Activated naive CD8-positive, alpha-beta T cell treated with anti-CD3 and anti-CD28 coated beads for 36 hours (primary cell): ENCODE measurements at regions not wholly inside any gene's neighbourhood (a gene's known extent, or its start where the extent isn't known, plus 50 kb on each side); places are given as distances from the start of the nearest gene placed in this dataset.

ENCODE experiments used
- DNase-seq: peaks from one replicate; pipeline ENCODE4 v3.0.0; 2021
- H3K27ac Mint-ChIP-seq: one replicate; pipeline ENCODE4 v1.8.0; 2022; ENCODE audit warnings: mild to moderate bottlenecking, moderate library complexity, mixed read lengths
- H3K27me3 Mint-ChIP-seq: one replicate; pipeline ENCODE4 v1.8.0; 2022; ENCODE audit warnings: mild to moderate bottlenecking, mixed read lengths
- H3K36me3 Mint-ChIP-seq: one replicate; pipeline ENCODE4 v1.8.0; 2021; ENCODE audit warnings: mild to moderate bottlenecking, mixed read lengths
- H3K4me1 Mint-ChIP-seq: one replicate; pipeline ENCODE4 v1.8.0; 2021; ENCODE audit warnings: mixed read lengths
- H3K4me3 Mint-ChIP-seq: one replicate; pipeline ENCODE4 v1.8.0; 2022; ENCODE audit warnings: mild to moderate bottlenecking, moderate library complexity, mixed read lengths
- H3K9me3 Mint-ChIP-seq: one replicate; pipeline ENCODE4 v1.8.0; 2022; ENCODE audit warnings: mixed read lengths

- Mint-ChIP-seq H3K27me3 (no peaks in the 10 kb centered on the region), H3K4me1 (no peaks in the 10 kb centered on the region), H3K36me3 (no peaks in the 10 kb centered on the region), H3K4me3 (no peak overlapping the region), H3K9me3 (peaks cover 3% of the 10 kb centered on the region), H3K27ac (no peak overlapping the region)
- no peak for DNase-seq
These were observed 876.4 kb upstream of the ADGRL2 start for GRCh38 chr1:80924290-80924689.

- DNase-seq = no peak
- H3K4me1 Mint-ChIP-seq = no peaks in the 10 kb centered on the region
- H3K4me3 Mint-ChIP-seq = no peak overlapping the region
- H3K9me3 Mint-ChIP-seq = no peaks in the 10 kb centered on the region
- no peak overlapping the region for H3K27ac Mint-ChIP-seq
- no peaks in the 10 kb centered on the region for H3K27me3 Mint-ChIP-seq
- no peaks in the 10 kb centered on the region for H3K36me3 Mint-ChIP-seq
These were observed 877.8 kb upstream of the ADGRL2 start for GRCh38 chr1:80922906-80923305.

GRCh38 chr1:80919426-80919825 is 881.3 kb upstream of the ADGRL2 start:
- DNase-seq = no peak
- peaks cover 1% of the 10 kb centered on the region for H3K9me3 Mint-ChIP-seq
- H3K27ac Mint-ChIP-seq = no peak overlapping the region
- H3K4me3 Mint-ChIP-seq = no peak overlapping the region
- H3K36me3 Mint-ChIP-seq = no peaks in the 10 kb centered on the region
- H3K4me1 Mint-ChIP-seq = no peaks in the 10 kb centered on the region
- no peaks in the 10 kb centered on the region for H3K27me3 Mint-ChIP-seq

GRCh38 chr1:80918380-80918779 is 882.4 kb upstream of the ADGRL2 start:
- peaks cover 1% of the 10 kb centered on the region for H3K9me3 Mint-ChIP-seq
- H3K27me3 Mint-ChIP-seq = no peaks in the 10 kb centered on the region
- H3K4me1 Mint-ChIP-seq = no peaks in the 10 kb centered on the region
- H3K27ac Mint-ChIP-seq = no peak overlapping the region
- DNase-seq = no peak
- H3K36me3 Mint-ChIP-seq = no peaks in the 10 kb centered on the region
- no peak overlapping the region for H3K4me3 Mint-ChIP-seq

GRCh38 chr1:80917826-80918225 is 882.9 kb upstream of the ADGRL2 start:
- no peak for DNase-seq
- Mint-ChIP-seq H3K4me1 (no peaks in the 10 kb centered on the region), H3K36me3 (no peaks in the 10 kb centered on the region), H3K27ac (no peak overlapping the region), H3K4me3 (no peak overlapping the region), H3K9me3 (peaks cover 1% of the 10 kb centered on the region), H3K27me3 (no peaks in the 10 kb centered on the region)

GRCh38 chr1:80917225-80917624 is 883.5 kb upstream of the ADGRL2 start:
- peaks cover 1% of the 10 kb centered on the region for H3K9me3 Mint-ChIP-seq

GRCh38 chr1:80915491-80915890 is 885.2 kb upstream of the ADGRL2 start:
- Mint-ChIP-seq H3K27ac (no peak overlapping the region), H3K36me3 (no peaks in the 10 kb centered on the region), H3K4me3 (no peak overlapping the region), H3K4me1 (no peaks in the 10 kb centered on the region), H3K27me3 (no peaks in the 10 kb centered on the region), H3K9me3 (peaks cover 1% of the 10 kb centered on the region)
- DNase-seq = no peak

More at GRCh38 chr1:80917225-80917624, 883.5 kb upstream of the ADGRL2 start:
- H3K27ac Mint-ChIP-seq = no peak overlapping the region
- H3K4me1 Mint-ChIP-seq = no peaks in the 10 kb centered on the region
- no peaks in the 10 kb centered on the region for H3K27me3 Mint-ChIP-seq
- H3K36me3 Mint-ChIP-seq = no peaks in the 10 kb centered on the region
- no peak for DNase-seq
- H3K4me3 Mint-ChIP-seq = no peak overlapping the region

GRCh38 chr1:80910426-80910825 is 890.3 kb upstream of the ADGRL2 start:
- H3K27me3 Mint-ChIP-seq = no peaks in the 10 kb centered on the region
- peaks cover 4% of the 10 kb centered on the region for H3K9me3 Mint-ChIP-seq
- H3K27ac Mint-ChIP-seq = no peak overlapping the region
- no peaks in the 10 kb centered on the region for H3K36me3 Mint-ChIP-seq
- DNase-seq = no peak
- H3K4me1 Mint-ChIP-seq = no peaks in the 10 kb centered on the region
- no peak overlapping the region for H3K4me3 Mint-ChIP-seq

- no peak overlapping the region for H3K4me3 Mint-ChIP-seq
- no peaks in the 10 kb centered on the region for H3K4me1 Mint-ChIP-seq
- H3K27me3 Mint-ChIP-seq = no peaks in the 10 kb centered on the region
- H3K36me3 Mint-ChIP-seq = no peaks in the 10 kb centered on the region
- no peak overlapping the region for H3K27ac Mint-ChIP-seq
- H3K9me3 Mint-ChIP-seq = peaks cover 4% of the 10 kb centered on the region
- no peak for DNase-seq
These were observed 891.5 kb upstream of the ADGRL2 start for GRCh38 chr1:80909172-80909784.

GRCh38 chr1:80896781-80897356 is 903.9 kb upstream of the ADGRL2 start:
- no peaks in the 10 kb centered on the region for H3K4me1 Mint-ChIP-seq
- no peaks in the 10 kb centered on the region for H3K36me3 Mint-ChIP-seq
- H3K9me3 Mint-ChIP-seq = peaks cover 3% of the 10 kb centered on the region
- no peak overlapping the region for H3K4me3 Mint-ChIP-seq
- no peak overlapping the region for H3K27ac Mint-ChIP-seq
- no peak for DNase-seq
- no peaks in the 10 kb centered on the region for H3K27me3 Mint-ChIP-seq

GRCh38 chr1:80894921-80895320 is 905.8 kb upstream of the ADGRL2 start:
- DNase-seq = no peak
- Mint-ChIP-seq H3K4me1 (no peaks in the 10 kb centered on the region), H3K4me3 (no peak overlapping the region), H3K27ac (no peak overlapping the region), H3K9me3 (peaks cover 4% of the 10 kb centered on the region), H3K27me3 (no peaks in the 10 kb centered on the region), H3K36me3 (no peaks in the 10 kb centered on the region)

GRCh38 chr1:80893115-80893514 is 907.6 kb upstream of the ADGRL2 start:
- H3K4me3 Mint-ChIP-seq = no peak overlapping the region
- no peak for DNase-seq
- no peaks in the 10 kb centered on the region for H3K27me3 Mint-ChIP-seq
- peaks cover 3% of the 10 kb centered on the region for H3K9me3 Mint-ChIP-seq
- no peaks in the 10 kb centered on the region for H3K36me3 Mint-ChIP-seq
- H3K4me1 Mint-ChIP-seq = no peaks in the 10 kb centered on the region
- no peak overlapping the region for H3K27ac Mint-ChIP-seq

- Mint-ChIP-seq H3K9me3 (peaks cover 3% of the 10 kb centered on the region), H3K27ac (no peak overlapping the region)
These were observed 908.2 kb upstream of the ADGRL2 start for GRCh38 chr1:80892539-80892938.

GRCh38 chr1:80891871-80892270 is 908.9 kb upstream of the ADGRL2 start:
- no peaks in the 10 kb centered on the region for H3K36me3 Mint-ChIP-seq
- no peak overlapping the region for H3K27ac Mint-ChIP-seq
- no peaks in the 10 kb centered on the region for H3K4me1 Mint-ChIP-seq
- H3K9me3 Mint-ChIP-seq = peaks cover 3% of the 10 kb centered on the region
- no peak for DNase-seq
- no peaks in the 10 kb centered on the region for H3K27me3 Mint-ChIP-seq
- no peak overlapping the region for H3K4me3 Mint-ChIP-seq

More at GRCh38 chr1:80892539-80892938, 908.2 kb upstream of the ADGRL2 start:
- H3K4me1 Mint-ChIP-seq = no peaks in the 10 kb centered on the region
- DNase-seq = no peak
- no peaks in the 10 kb centered on the region for H3K36me3 Mint-ChIP-seq
- no peak overlapping the region for H3K4me3 Mint-ChIP-seq
- no peaks in the 10 kb centered on the region for H3K27me3 Mint-ChIP-seq

- no peaks in the 10 kb centered on the region for H3K4me1 Mint-ChIP-seq
- H3K36me3 Mint-ChIP-seq = no peaks in the 10 kb centered on the region
- DNase-seq = no peak
- H3K9me3 Mint-ChIP-seq = no peaks in the 10 kb centered on the region
- H3K27me3 Mint-ChIP-seq = no peaks in the 10 kb centered on the region
- H3K27ac Mint-ChIP-seq = no peak overlapping the region
- H3K4me3 Mint-ChIP-seq = no peak overlapping the region
These were observed 918.2 kb upstream of the ADGRL2 start for GRCh38 chr1:80882553-80882952.

- H3K36me3 Mint-ChIP-seq = no peaks in the 10 kb centered on the region
These were observed 922.4 kb upstream of the ADGRL2 start for GRCh38 chr1:80878343-80878742.

More at GRCh38 chr1:80878343-80878742, 922.4 kb upstream of the ADGRL2 start:
- Mint-ChIP-seq H3K9me3 (no peaks in the 10 kb centered on the region), H3K27me3 (no peaks in the 10 kb centered on the region), H3K4me3 (no peak overlapping the region), H3K27ac (no peak overlapping the region), H3K4me1 (no peaks in the 10 kb centered on the region)
- DNase-seq = no peak
